Suprapubic skin (tissue), 3 donors: ENCODE measurements at regions not wholly inside any gene's neighbourhood (a gene's known extent, or its start where the extent isn't known, plus 50 kb on each side); places are given as distances from the start of the nearest gene placed in this dataset.

Source experiments
- CTCF ChIP-seq, 2 donors: fragments of 200-600 bp in 1 of 2; fragments of 450-650 bp in 1 of 2; sonication (generic) in 1 of 2; IDR thresholded peaks; one replicate each; pipeline ENCODE4 v1.5.1; 2016 to 2019; ENCODE audit warnings: antibody characterized with exemption in 2 of 2, mild to moderate bottlenecking in 1 of 2, moderate library complexity in 1 of 2
- EP300 ChIP-seq: sonication (generic); formaldehyde crosslinking; IDR thresholded peaks from one replicate; pipeline ENCODE4 v1.6.1; 2017; ENCODE audit warnings: antibody characterized with exemption

GRCh38 chr10:118960157-118961090 is 69.1 kb upstream of the NANOS1 start:
- TF ChIP-seq CTCF (IDR thresholded peaks at IDR 0.05) (no peak), EP300 (no peak)
